ENCODE measurements at regions not wholly inside any gene's neighbourhood (a gene's known extent, or its start where the extent isn't known, plus 50 kb on each side); places are given as distances from the start of the nearest gene placed in this dataset.

DNA sequence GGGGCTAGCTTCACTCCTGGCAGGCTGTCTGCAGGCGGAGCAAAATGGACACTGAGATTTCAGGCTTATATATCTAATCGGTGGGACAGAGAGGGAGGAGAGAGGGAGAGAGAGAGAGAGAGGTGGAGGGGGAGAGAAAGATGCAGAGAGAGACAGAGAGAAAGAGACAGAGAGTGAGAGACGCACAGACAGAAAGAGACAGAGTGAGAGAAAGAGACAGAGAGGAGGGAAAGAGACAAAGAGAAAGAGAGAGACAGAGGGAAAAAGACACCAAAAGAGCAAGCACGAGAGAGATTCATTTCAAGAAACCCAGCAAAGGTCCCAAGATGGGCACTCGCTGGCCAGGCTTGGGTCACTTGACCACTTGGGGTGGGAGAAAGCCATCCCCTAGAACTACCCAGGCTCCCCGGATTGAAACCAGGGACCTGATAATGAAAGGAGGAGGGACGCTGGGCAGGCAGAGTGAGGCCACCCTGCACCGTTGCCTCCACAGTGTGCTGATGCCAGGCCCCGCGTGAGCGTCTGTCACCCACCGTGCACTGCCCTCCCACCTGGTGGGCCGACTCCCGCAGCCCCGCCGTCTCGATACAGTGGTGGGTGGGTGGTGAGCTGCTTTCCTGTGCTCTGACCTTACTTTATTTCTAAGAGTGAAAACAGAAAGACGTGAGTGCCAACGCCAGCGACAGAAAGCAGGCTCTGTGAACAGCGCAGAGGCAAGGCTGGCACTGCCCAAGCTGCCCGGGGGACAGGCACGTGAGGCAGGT lies 67.9 kb upstream of the SLCO4A1 start:
- Histone ChIP-seq H3K4me1 (ENCODE audit: control insufficient read depth in 2 of 2, insufficient read depth in 1 of 2, low read depth in 1 of 2, low read length in 2 of 2) (peaks cover 0 to 5% of the 10 kb centered on the region in 2 donors), H3K36me3 (replicated peaks in 1 of 2; ENCODE audit: control insufficient read depth in 2 of 2, insufficient read depth in 2 of 2, low read length in 2 of 2) (no peaks in the 10 kb centered on the region), H3K27ac (replicated peaks; ENCODE audit: low read length) (no peak overlapping the region), H3K4me3 (ENCODE audit: low read length in 2 of 2) (no peak overlapping the region), H3K4ac (ENCODE audit: low read length) (no peak overlapping the region), H2BK12ac (ENCODE audit: low read length) (no peak overlapping the region), H2AK5ac (ENCODE audit: low read depth, low read length) (no peak overlapping the region), H3K14ac (ENCODE audit: low read length) (peak overlapping the region; percentile 79), H3K9ac (ENCODE audit: low read depth, low read length, poor library complexity) (no peak overlapping the region), H3K23ac (ENCODE audit: low read depth, low read length, poor library complexity) (peak overlapping the region; percentile 62), H3K9me3 (replicated peaks in 1 of 2; ENCODE audit: control insufficient read depth in 2 of 2, insufficient read depth in 1 of 2, low read depth in 1 of 2, low read length in 2 of 2) (peaks cover 0 to 3% of the 10 kb centered on the region in 2 donors), H3K79me1 (ENCODE audit: low read depth, low read length) (no peaks in the 10 kb centered on the region), H2BK120ac (ENCODE audit: low read depth, low read length) (no peak overlapping the region), H3K27me3 (ENCODE audit: control insufficient read depth in 3 of 3, insufficient read depth in 3 of 3, low read depth in 1 of 3, low read length in 3 of 3) (peaks cover 0 to 43% (median under 1%) of the 10 kb centered on the region in 3 experiments), H3K18ac (ENCODE audit: low read length) (no peak overlapping the region), H2BK5ac (ENCODE audit: low read length) (no peak overlapping the region), H2BK15ac (ENCODE audit: low read length) (no peak overlapping the region), H2AFZ (ENCODE audit: low read length) (no peak overlapping the region), H4K91ac (ENCODE audit: low read depth, low read length, poor library complexity) (no peak overlapping the region), H3K4me2 (ENCODE audit: insufficient read depth, low read length, poor library complexity, severe bottlenecking) (no peak overlapping the region), H4K8ac (ENCODE audit: low read depth, low read length) (no peak overlapping the region)
- WGBS, 2 donors (ENCODE audit: extremely low coverage in 2 of 2, insufficient read length in 2 of 2, insufficient replicate concordance in 1 of 2): no CpG with 5 or more reads among the region's 23 CpGs
- DNase-seq (ENCODE audit: low spot score): no peak

DNA sequence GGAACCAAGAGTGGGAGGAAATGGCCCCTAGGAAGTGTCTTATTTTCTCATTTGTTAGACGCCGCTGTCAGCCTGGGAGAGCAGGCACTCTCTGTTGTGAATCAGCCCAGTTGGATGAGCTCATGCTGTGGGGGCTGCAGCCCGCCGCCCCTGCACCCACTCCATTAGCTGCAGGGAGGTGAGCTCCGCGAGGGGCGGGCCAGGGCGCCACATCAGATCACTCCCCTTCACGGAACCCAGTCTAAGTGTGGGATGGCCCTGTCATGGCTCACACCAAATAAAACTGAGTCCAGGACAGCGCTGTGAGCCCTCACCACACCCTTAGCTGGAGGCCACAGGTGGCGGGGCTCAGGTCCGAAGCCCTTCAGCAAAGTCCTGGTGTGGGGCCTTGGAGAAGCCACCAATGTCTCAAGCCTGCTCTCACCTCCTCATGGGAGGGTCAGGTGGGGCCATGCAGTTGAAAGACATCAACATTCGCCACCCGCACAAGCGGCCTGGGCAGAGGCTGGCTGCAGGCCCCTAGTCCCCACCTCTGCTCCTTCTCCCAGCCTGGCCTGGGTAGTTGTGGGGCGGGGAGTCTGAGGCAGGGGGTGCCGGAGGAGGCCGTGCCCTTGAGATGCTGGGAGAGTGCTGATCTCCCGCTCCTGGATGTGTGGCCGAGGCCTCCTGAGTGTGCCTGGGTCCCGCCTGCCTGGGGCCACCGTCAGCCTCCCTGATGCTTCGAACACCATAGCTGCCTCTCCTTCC lies 66.2 kb upstream of the SLCO4A1 start:
- H2BK120ac ChIP-seq (ENCODE audit: low read depth, low read length): no peak overlapping the region
- H2BK12ac ChIP-seq (ENCODE audit: low read length): no peak overlapping the region
- H3K23ac ChIP-seq (ENCODE audit: low read depth, low read length, poor library complexity): no peak overlapping the region
- DNase-seq (ENCODE audit: low spot score): no peak
- H2AFZ ChIP-seq (ENCODE audit: low read length): no peak overlapping the region
- H3K79me1 ChIP-seq (ENCODE audit: low read depth, low read length): no peaks in the 10 kb centered on the region
- no peak overlapping the region for H3K14ac ChIP-seq (ENCODE audit: low read length)
- H3K4ac ChIP-seq (ENCODE audit: low read length): no peak overlapping the region
- H3K27ac ChIP-seq (replicated peaks; ENCODE audit: low read length): no peak overlapping the region
- no peaks in the 10 kb centered on the region for H3K9me3 ChIP-seq (replicated peaks in 1 of 2; ENCODE audit: control insufficient read depth in 2 of 2, insufficient read depth in 1 of 2, low read depth in 1 of 2, low read length in 2 of 2)
- no peaks in the 10 kb centered on the region for H3K36me3 ChIP-seq (replicated peaks in 1 of 2; ENCODE audit: control insufficient read depth in 2 of 2, insufficient read depth in 2 of 2, low read length in 2 of 2)
- no peak overlapping the region for H4K91ac ChIP-seq (ENCODE audit: low read depth, low read length, poor library complexity)
- H2AK5ac ChIP-seq (ENCODE audit: low read depth, low read length): no peak overlapping the region
- no peak overlapping the region for H2BK5ac ChIP-seq (ENCODE audit: low read length)
- no peak overlapping the region for H3K9ac ChIP-seq (ENCODE audit: low read depth, low read length, poor library complexity)
- H3K18ac ChIP-seq (ENCODE audit: low read length): no peak overlapping the region
- no peak overlapping the region for H4K8ac ChIP-seq (ENCODE audit: low read depth, low read length)
- H3K4me3 ChIP-seq (ENCODE audit: low read length in 2 of 2): no peak overlapping the region
- H3K27me3 ChIP-seq (ENCODE audit: control insufficient read depth in 3 of 3, insufficient read depth in 3 of 3, low read depth in 1 of 3, low read length in 3 of 3): peaks cover 0 to 48% (median 0%) of the 10 kb centered on the region in 3 experiments
- H2BK15ac ChIP-seq (ENCODE audit: low read length): no peak overlapping the region
- H3K4me1 ChIP-seq (ENCODE audit: control insufficient read depth in 2 of 2, insufficient read depth in 1 of 2, low read depth in 1 of 2, low read length in 2 of 2): peaks cover 0 to 8% of the 10 kb centered on the region in 2 donors
- WGBS, 2 donors (ENCODE audit: extremely low coverage in 2 of 2, insufficient read length in 2 of 2, insufficient replicate concordance in 1 of 2): no CpG with 5 or more reads among the region's 23 CpGs
- H3K4me2 ChIP-seq (ENCODE audit: insufficient read depth, low read length, poor library complexity, severe bottlenecking): no peak overlapping the region

DNA sequence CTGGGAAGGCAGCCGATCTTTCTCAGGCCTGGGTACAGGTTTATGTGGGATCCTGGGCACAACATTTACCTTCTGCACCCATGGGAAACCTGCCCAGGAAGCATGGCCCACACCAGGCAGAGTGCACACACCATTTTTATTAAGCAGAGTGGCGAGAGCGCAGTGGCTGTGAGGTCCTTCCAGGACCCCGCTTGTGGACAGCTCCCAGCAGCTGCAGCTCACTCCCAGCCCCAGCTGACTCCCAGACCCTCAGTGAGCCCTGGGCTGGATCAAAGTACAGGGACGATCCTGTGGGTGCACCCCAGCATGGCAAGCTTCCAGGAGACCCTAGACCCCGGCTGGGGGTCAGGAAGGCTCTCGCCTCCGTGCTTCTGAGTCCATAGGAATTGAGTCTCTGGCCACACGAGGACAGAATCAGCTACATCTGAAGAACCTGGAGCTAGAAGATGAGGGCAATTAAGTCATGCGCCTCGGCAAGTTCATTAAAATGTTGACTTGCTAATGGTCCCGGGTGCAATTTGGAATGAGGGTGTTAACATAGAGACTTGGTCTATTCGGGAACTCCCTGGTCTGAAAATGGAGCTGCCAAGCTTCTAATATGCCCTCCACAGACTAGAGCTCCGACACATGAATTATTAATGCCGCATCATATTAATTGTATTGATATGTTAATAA lies 65.4 kb upstream of the SLCO4A1 start:
- Histone ChIP-seq H3K4me2 (ENCODE audit: insufficient read depth, low read length, poor library complexity, severe bottlenecking) (no peak overlapping the region), H3K4me3 (ENCODE audit: low read length in 2 of 2) (no peak overlapping the region), H4K8ac (ENCODE audit: low read depth, low read length) (no peak overlapping the region), H3K36me3 (replicated peaks in 1 of 2; ENCODE audit: control insufficient read depth in 2 of 2, insufficient read depth in 2 of 2, low read length in 2 of 2) (no peaks in the 10 kb centered on the region), H2AFZ (ENCODE audit: low read length) (no peak overlapping the region), H3K4ac (ENCODE audit: low read length) (no peak overlapping the region), H2BK15ac (ENCODE audit: low read length) (no peak overlapping the region), H3K9ac (ENCODE audit: low read depth, low read length, poor library complexity) (no peak overlapping the region), H3K18ac (ENCODE audit: low read length) (no peak overlapping the region), H3K23ac (ENCODE audit: low read depth, low read length, poor library complexity) (no peak overlapping the region), H2BK12ac (ENCODE audit: low read length) (no peak overlapping the region), H3K27ac (replicated peaks; ENCODE audit: low read length) (no peak overlapping the region), H2AK5ac (ENCODE audit: low read depth, low read length) (no peak overlapping the region), H3K79me1 (ENCODE audit: low read depth, low read length) (no peaks in the 10 kb centered on the region), H3K27me3 (ENCODE audit: control insufficient read depth in 3 of 3, insufficient read depth in 3 of 3, low read depth in 1 of 3, low read length in 3 of 3) (peaks cover 0 to 52% (median 0%) of the 10 kb centered on the region in 3 experiments), H2BK5ac (ENCODE audit: low read length) (no peak overlapping the region), H3K4me1 (ENCODE audit: control insufficient read depth in 2 of 2, insufficient read depth in 1 of 2, low read depth in 1 of 2, low read length in 2 of 2) (peaks cover 0 to 9% of the 10 kb centered on the region in 2 donors), H2BK120ac (ENCODE audit: low read depth, low read length) (no peak overlapping the region), H3K9me3 (replicated peaks in 1 of 2; ENCODE audit: control insufficient read depth in 2 of 2, insufficient read depth in 1 of 2, low read depth in 1 of 2, low read length in 2 of 2) (no peaks in the 10 kb centered on the region), H3K14ac (ENCODE audit: low read length) (no peak overlapping the region), H4K91ac (ENCODE audit: low read depth, low read length, poor library complexity) (no peak overlapping the region)
- WGBS, 2 donors (ENCODE audit: extremely low coverage in 2 of 2, insufficient read length in 2 of 2, insufficient replicate concordance in 1 of 2): no CpG with 5 or more reads among the region's 15 CpGs
- peak; percentile 43 for DNase-seq (ENCODE audit: low spot score)

DNA sequence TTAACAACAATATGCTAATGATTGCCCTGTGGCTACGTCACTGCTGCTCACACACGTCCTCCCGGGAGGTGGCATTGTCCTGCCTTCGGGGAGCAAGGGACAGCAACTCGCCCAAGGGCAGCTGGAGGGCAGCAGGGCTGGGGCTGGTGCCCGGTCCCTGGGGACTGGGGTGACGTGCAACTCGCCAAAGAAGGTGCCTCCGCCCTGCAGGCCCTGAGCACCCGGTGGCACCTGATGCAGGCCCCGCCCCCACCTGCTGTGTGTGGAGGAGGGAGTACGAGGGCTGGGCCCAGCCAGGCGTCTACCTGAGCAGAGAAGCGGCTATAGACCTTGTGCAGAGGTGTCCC lies 64.8 kb upstream of the SLCO4A1 start:
- H3K4me2 ChIP-seq (ENCODE audit: insufficient read depth, low read length, poor library complexity, severe bottlenecking): no peak overlapping the region
- no peak for DNase-seq (ENCODE audit: low spot score)
- no peak overlapping the region for H2AFZ ChIP-seq (ENCODE audit: low read length)
- H3K4me1 ChIP-seq (ENCODE audit: control insufficient read depth in 2 of 2, insufficient read depth in 1 of 2, low read depth in 1 of 2, low read length in 2 of 2): peaks cover 0 to 11% of the 10 kb centered on the region in 2 donors
- no peaks in the 10 kb centered on the region for H3K36me3 ChIP-seq (replicated peaks in 1 of 2; ENCODE audit: control insufficient read depth in 2 of 2, insufficient read depth in 2 of 2, low read length in 2 of 2)
- H3K4ac ChIP-seq (ENCODE audit: low read length): no peak overlapping the region
- no peak overlapping the region for H4K8ac ChIP-seq (ENCODE audit: low read depth, low read length)
- no peak overlapping the region for H3K4me3 ChIP-seq (ENCODE audit: low read length in 2 of 2)
- no CpG with 5 or more reads among the region's 14 CpGs for WGBS, 2 donors (ENCODE audit: extremely low coverage in 2 of 2, insufficient read length in 2 of 2, insufficient replicate concordance in 1 of 2)
- H3K27me3 ChIP-seq (ENCODE audit: control insufficient read depth in 3 of 3, insufficient read depth in 3 of 3, low read depth in 1 of 3, low read length in 3 of 3): peaks cover 0 to 56% (median 0%) of the 10 kb centered on the region in 3 experiments
- no peaks in the 10 kb centered on the region for H3K79me1 ChIP-seq (ENCODE audit: low read depth, low read length)
- H3K18ac ChIP-seq (ENCODE audit: low read length): no peak overlapping the region
- H2BK15ac ChIP-seq (ENCODE audit: low read length): no peak overlapping the region
- H3K14ac ChIP-seq (ENCODE audit: low read length): peak overlapping the region; percentile 26
- no peak overlapping the region for H4K91ac ChIP-seq (ENCODE audit: low read depth, low read length, poor library complexity)
- no peak overlapping the region for H3K27ac ChIP-seq (replicated peaks; ENCODE audit: low read length)
- H3K9ac ChIP-seq (ENCODE audit: low read depth, low read length, poor library complexity): peak overlapping the region; percentile 73
- H2BK5ac ChIP-seq (ENCODE audit: low read length): no peak overlapping the region
- peak overlapping the region; percentile 34 for H3K23ac ChIP-seq (ENCODE audit: low read depth, low read length, poor library complexity)
- H2BK12ac ChIP-seq (ENCODE audit: low read length): no peak overlapping the region
- H3K9me3 ChIP-seq (replicated peaks in 1 of 2; ENCODE audit: control insufficient read depth in 2 of 2, insufficient read depth in 1 of 2, low read depth in 1 of 2, low read length in 2 of 2): no peaks in the 10 kb centered on the region
- no peak overlapping the region for H2BK120ac ChIP-seq (ENCODE audit: low read depth, low read length)
- H2AK5ac ChIP-seq (ENCODE audit: low read depth, low read length): no peak overlapping the region

Data from neuronal stem cell (in vitro differentiated cells).